ENCODE measurements at regions not wholly inside any gene's neighbourhood (a gene's known extent, or its start where the extent isn't known, plus 50 kb on each side); places are given as distances from the start of the nearest gene placed in this dataset.

DNA sequence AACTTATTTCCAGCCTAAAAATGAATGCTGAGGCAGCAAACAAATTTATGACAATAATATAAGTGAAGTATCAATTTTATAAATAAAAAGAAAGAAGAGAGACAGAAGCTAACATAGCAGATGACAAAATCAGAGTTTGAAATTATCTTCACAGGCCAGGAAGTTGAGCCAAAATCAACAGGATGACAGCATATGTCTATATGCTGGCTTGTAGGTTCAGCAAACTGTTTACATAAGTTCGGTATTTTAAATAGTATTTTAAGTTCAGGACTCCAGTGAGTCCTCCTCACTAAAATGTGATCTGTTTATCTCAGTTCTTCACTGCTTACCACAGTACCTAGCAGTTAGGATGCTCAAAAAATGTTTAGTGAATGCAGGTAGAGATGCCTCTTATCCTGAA is 359.6 kb upstream of the SMC2 start:
- no peak overlapping the region for H3K4me3 Mint-ChIP-seq (ENCODE audit: unreplicated experiment)
- TF ChIP-seq, protein P1, sequence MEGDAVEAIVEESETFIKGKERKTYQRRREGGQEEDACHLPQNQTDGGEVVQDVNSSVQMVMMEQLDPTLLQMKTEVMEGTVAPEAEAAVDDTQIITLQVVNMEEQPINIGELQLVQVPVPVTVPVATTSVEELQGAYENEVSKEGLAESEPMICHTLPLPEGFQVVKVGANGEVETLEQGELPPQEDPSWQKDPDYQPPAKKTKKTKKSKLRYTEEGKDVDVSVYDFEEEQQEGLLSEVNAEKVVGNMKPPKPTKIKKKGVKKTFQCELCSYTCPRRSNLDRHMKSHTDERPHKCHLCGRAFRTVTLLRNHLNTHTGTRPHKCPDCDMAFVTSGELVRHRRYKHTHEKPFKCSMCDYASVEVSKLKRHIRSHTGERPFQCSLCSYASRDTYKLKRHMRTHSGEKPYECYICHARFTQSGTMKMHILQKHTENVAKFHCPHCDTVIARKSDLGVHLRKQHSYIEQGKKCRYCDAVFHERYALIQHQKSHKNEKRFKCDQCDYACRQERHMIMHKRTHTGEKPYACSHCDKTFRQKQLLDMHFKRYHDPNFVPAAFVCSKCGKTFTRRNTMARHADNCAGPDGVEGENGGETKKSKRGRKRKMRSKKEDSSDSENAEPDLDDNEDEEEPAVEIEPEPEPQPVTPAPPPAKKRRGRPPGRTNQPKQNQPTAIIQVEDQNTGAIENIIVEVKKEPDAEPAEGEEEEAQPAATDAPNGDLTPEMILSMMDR (IDR thresholded peaks at IDR 0.05; ENCODE audit: unreplicated experiment) = no peak
- H3K9me3 Mint-ChIP-seq (ENCODE audit: unreplicated experiment) = peaks cover 3% of the 10 kb centered on the region
- no peak for DNase-seq (ENCODE audit: low spot score)
- peaks cover 2% of the 10 kb centered on the region for H3K27me3 Mint-ChIP-seq (ENCODE audit: unreplicated experiment)
- H3K4me1 Mint-ChIP-seq (ENCODE audit: unreplicated experiment) = no peaks in the 10 kb centered on the region
- no peak overlapping the region for H3K27ac Mint-ChIP-seq (ENCODE audit: unreplicated experiment)
- no peaks in the 10 kb centered on the region for H3K36me3 Mint-ChIP-seq (ENCODE audit: low read depth, unreplicated experiment)

DNA sequence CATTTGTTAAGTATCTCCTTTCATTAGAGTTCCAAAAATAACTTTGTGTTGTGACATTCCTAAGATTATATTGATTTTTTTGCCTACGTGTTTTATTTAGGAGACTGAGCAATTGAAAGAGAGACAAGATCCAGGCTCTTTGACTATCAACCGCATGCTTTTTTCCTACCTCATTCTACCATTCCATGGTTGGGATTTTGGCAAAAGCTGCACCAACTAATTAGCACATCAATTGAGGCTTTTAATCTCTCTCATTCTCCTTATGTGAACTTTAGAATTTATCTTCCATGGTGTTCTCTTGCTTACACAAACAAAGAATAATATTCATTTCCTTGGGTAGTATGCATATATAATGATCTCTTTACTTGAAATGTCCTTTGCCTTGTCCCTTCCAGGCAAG is 338.7 kb upstream of the SMC2 start:
- H3K4me3 Mint-ChIP-seq (ENCODE audit: unreplicated experiment) = no peak overlapping the region
- no peaks in the 10 kb centered on the region for H3K4me1 Mint-ChIP-seq (ENCODE audit: unreplicated experiment)
- H3K27me3 Mint-ChIP-seq (ENCODE audit: unreplicated experiment) = peaks cover 2% of the 10 kb centered on the region
- no peak for DNase-seq (ENCODE audit: low spot score)
- H3K9me3 Mint-ChIP-seq (ENCODE audit: unreplicated experiment) = peaks cover 18% of the 10 kb centered on the region
- no peak overlapping the region for H3K27ac Mint-ChIP-seq (ENCODE audit: unreplicated experiment)
- H3K36me3 Mint-ChIP-seq (ENCODE audit: low read depth, unreplicated experiment) = no peaks in the 10 kb centered on the region
- TF ChIP-seq, protein P1 (IDR thresholded peaks at IDR 0.05; ENCODE audit: unreplicated experiment) = no peak

GRCh38 chr9:103755986-103756385 is 338.1 kb upstream of the SMC2 start:
- Mint-ChIP-seq H3K27ac (ENCODE audit: unreplicated experiment) (no peak overlapping the region), H3K9me3 (ENCODE audit: unreplicated experiment) (peaks cover 18% of the 10 kb centered on the region), H3K36me3 (ENCODE audit: low read depth, unreplicated experiment) (no peaks in the 10 kb centered on the region), H3K4me3 (ENCODE audit: unreplicated experiment) (no peak overlapping the region), H3K27me3 (ENCODE audit: unreplicated experiment) (peaks cover 2% of the 10 kb centered on the region), H3K4me1 (ENCODE audit: unreplicated experiment) (no peaks in the 10 kb centered on the region)
- DNase-seq (ENCODE audit: low spot score) = no peak
- TF ChIP-seq, protein P1 (IDR thresholded peaks at IDR 0.05; ENCODE audit: unreplicated experiment) = no peak

DNA sequence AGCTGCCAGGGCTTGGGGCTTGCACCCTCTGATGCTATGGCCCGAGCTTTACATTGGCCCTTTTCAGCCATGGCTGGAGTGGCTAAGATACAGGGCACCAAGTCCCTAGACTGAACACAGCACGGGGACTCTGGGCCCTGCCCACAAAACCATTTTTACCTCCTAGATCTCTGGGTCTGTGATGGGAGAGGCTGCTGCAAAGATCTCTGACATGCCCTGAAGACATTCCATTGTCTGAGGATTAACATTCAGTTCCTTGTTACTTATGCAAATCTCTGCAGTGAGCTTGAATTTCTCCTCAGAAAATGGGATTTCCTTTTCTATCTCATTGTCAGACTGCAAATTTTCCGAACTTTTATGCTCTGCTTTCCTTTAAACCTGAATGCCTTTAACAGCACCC is 337.0 kb upstream of the SMC2 start:
- H3K27ac Mint-ChIP-seq (ENCODE audit: unreplicated experiment) = no peak overlapping the region
- TF ChIP-seq, protein P1 (IDR thresholded peaks at IDR 0.05; ENCODE audit: unreplicated experiment) = no peak
- peaks cover 18% of the 10 kb centered on the region for H3K9me3 Mint-ChIP-seq (ENCODE audit: unreplicated experiment)
- H3K36me3 Mint-ChIP-seq (ENCODE audit: low read depth, unreplicated experiment) = no peaks in the 10 kb centered on the region
- H3K27me3 Mint-ChIP-seq (ENCODE audit: unreplicated experiment) = peaks cover 2% of the 10 kb centered on the region
- no peak for DNase-seq (ENCODE audit: low spot score)
- H3K4me3 Mint-ChIP-seq (ENCODE audit: unreplicated experiment) = no peak overlapping the region
- H3K4me1 Mint-ChIP-seq (ENCODE audit: unreplicated experiment) = no peaks in the 10 kb centered on the region

- peaks cover under 1% of the 10 kb centered on the region for H3K27me3 Mint-ChIP-seq (ENCODE audit: unreplicated experiment)
- H3K4me3 Mint-ChIP-seq (ENCODE audit: unreplicated experiment) = no peak overlapping the region
- DNase-seq (ENCODE audit: low spot score) = no peak
- no peak overlapping the region for H3K27ac Mint-ChIP-seq (ENCODE audit: unreplicated experiment)
- TF ChIP-seq, protein P1 (IDR thresholded peaks at IDR 0.05; ENCODE audit: unreplicated experiment) = no peak
- no peaks in the 10 kb centered on the region for H3K36me3 Mint-ChIP-seq (ENCODE audit: low read depth, unreplicated experiment)
- no peaks in the 10 kb centered on the region for H3K4me1 Mint-ChIP-seq (ENCODE audit: unreplicated experiment)
- H3K9me3 Mint-ChIP-seq (ENCODE audit: unreplicated experiment) = peaks cover 20% of the 10 kb centered on the region
Observed at GRCh38 chr9:103761466-103761865, 332.6 kb upstream of the SMC2 start.
